Mesendoderm (in vitro differentiated cells): ENCODE measurements at regions not wholly inside any gene's neighbourhood (a gene's known extent, or its start where the extent isn't known, plus 50 kb on each side); places are given as distances from the start of the nearest gene placed in this dataset.

Experiments used
- DNase-seq: peaks from one replicate; pipeline ENCODE4 v3.0.0; 2013
- H2AK5ac ChIP-seq: 2 replicates; pipeline ENCODE4 v1.6.1; 2013; ENCODE audit warnings: low read length, inconsistent platforms
- H2BK120ac ChIP-seq: 2 replicates; pipeline ENCODE4 v1.6.1; 2013; ENCODE audit warnings: low read depth, mild to moderate bottlenecking, low read length, moderate library complexity, mixed read lengths
- H2BK15ac ChIP-seq: replicated peaks from 2 replicates; pipeline ENCODE4 v1.6.1; 2013; ENCODE audit warnings: low read depth, mild to moderate bottlenecking, moderate library complexity
- H2BK5ac ChIP-seq: 2 replicates; pipeline ENCODE4 v1.6.1; 2013; ENCODE audit warnings: low read length, inconsistent platforms
- H3K18ac ChIP-seq: 2 replicates; pipeline ENCODE4 v1.6.1; 2013; ENCODE audit warnings: mild to moderate bottlenecking, low read length, mixed read lengths
- H3K23ac ChIP-seq: one replicate; pipeline ENCODE4 v1.6.1; 2013; ENCODE audit warnings: low read length
- H3K27ac ChIP-seq: 2 replicates; pipeline ENCODE4 v1.5.1; 2013; ENCODE audit warnings: low read depth, mild to moderate bottlenecking, inconsistent platforms, low read length, moderate library complexity
- H3K27me3 ChIP-seq: 2 replicates; pipeline ENCODE4 v1.6.1; 2013; ENCODE audit warnings: low read length, control low read depth, mild to moderate bottlenecking, inconsistent platforms; ENCODE audit not compliant: insufficient read depth, poor library complexity
- H3K36me3 ChIP-seq: 2 replicates; pipeline ENCODE4 v1.6.1; 2013; ENCODE audit warnings: low read length, inconsistent platforms; ENCODE audit not compliant: control insufficient read depth, insufficient read depth
- H3K4ac ChIP-seq: one replicate; pipeline ENCODE4 v1.6.1; 2013; ENCODE audit warnings: low read depth, mild to moderate bottlenecking, low read length, moderate library complexity
- H3K4me1 ChIP-seq: 2 replicates; pipeline ENCODE4 v1.6.1; 2013; ENCODE audit warnings: low read depth, low read length, inconsistent platforms; ENCODE audit not compliant: control insufficient read depth
- H3K4me2 ChIP-seq: 2 replicates; pipeline ENCODE4 v1.6.1; 2013; ENCODE audit warnings: low read length
- H3K4me3 ChIP-seq: 2 replicates; pipeline ENCODE4 v1.5.1; 2013; ENCODE audit warnings: mild to moderate bottlenecking, low read length
- H3K56ac ChIP-seq: one replicate; pipeline ENCODE4 v1.6.1; 2013; ENCODE audit warnings: low read length
- H3K79me1 ChIP-seq: 2 replicates; pipeline ENCODE4 v1.6.1; 2013; ENCODE audit warnings: low read length, inconsistent platforms
- H3K79me2 ChIP-seq: 2 replicates; pipeline ENCODE4 v1.6.1; 2013; ENCODE audit warnings: mild to moderate bottlenecking, low read length; ENCODE audit not compliant: control insufficient read depth, insufficient read depth
- H3K9ac ChIP-seq: 2 replicates; pipeline ENCODE4 v1.6.1; 2013; ENCODE audit warnings: low read length, inconsistent platforms
- H4K5ac ChIP-seq: one replicate; pipeline ENCODE4 v1.6.1; 2013; ENCODE audit warnings: low read length
- H4K8ac ChIP-seq: one replicate; pipeline ENCODE4 v1.6.1; 2013; ENCODE audit warnings: low read depth, mild to moderate bottlenecking, control low read depth, low read length, moderate library complexity
- WGBS: extraction: QIAGEN DNeasy Blood & Tissue Kit; methylation state at CpG from one replicate; pipeline ENCODE4 v1.1.7; 2013; ENCODE audit warnings: low lambda C conversion rate, missing lambda C conversion rate; ENCODE audit not compliant: insufficient coverage; ENCODE audit errors: extremely low coverage; 5-methylcytosine and 5-hydroxymethylcytosine counted together

DNA sequence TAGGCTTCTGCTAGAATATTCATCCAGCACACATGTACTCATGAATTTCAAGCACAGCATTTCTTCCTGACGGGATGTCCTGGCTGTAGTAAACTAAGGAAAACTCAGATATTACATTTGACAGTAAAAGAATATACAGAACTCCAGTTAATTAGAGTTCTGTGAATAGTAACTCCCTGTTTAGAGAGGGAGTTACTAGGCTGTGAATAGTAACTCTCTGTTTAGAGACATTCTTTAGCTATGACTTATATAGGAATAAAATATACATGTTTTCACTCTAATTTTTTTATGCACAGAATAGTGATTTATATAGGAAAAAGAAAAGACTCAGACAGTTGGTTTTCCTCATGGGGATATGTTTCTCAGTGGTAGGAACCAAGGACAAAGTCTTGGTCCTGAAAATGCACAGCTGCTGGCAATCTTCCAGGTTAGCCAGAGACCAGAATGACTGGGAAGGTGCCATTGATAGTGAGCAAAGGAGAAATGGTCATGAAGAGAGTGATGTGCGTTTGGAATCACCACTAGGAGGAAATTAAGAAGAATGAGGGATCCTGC is 480.7 kb upstream of the THBS1 start:
- Histone ChIP-seq H2BK15ac (no peak overlapping the region), H3K4ac (no peak overlapping the region), H3K79me2 (no peaks in the 10 kb centered on the region), H3K79me1 (no peaks in the 10 kb centered on the region), H4K5ac (no peak overlapping the region), H4K8ac (no peak overlapping the region), H3K4me2 (no peak overlapping the region), H2BK5ac (no peak overlapping the region), H3K18ac (no peak overlapping the region), H3K36me3 (no peaks in the 10 kb centered on the region), H3K56ac (no peak overlapping the region), H2BK120ac (no peak overlapping the region), H3K27me3 (no peaks in the 10 kb centered on the region), H3K27ac (no peak overlapping the region), H3K9ac (no peak overlapping the region), H3K23ac (no peak overlapping the region), H3K4me3 (no peak overlapping the region), H3K4me1 (no peaks in the 10 kb centered on the region), H2AK5ac (no peak overlapping the region)
- no peak for DNase-seq
- WGBS: no CpG with 5 or more reads among the region's 2 CpGs

DNA sequence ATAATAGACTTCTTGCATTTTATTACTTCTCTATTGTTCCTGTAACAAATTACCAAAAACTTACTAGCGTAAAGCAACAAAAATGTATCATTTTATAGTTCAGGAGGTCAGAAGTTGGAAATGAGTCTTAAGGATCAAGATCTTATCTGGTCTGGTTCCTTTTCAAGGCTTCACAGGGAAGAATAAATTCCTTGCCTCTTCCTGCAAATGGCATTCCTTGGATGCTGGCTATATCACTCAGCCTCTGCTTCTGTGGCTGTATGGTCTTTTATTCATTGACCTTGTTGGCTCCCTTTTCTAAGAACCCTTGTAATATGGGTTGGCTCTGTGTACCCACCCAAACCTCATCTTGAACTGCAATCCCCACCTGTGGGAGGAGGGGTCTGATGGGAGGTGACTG is 478.4 kb upstream of the THBS1 start:
- Histone ChIP-seq H4K8ac (no peak overlapping the region), H3K36me3 (no peaks in the 10 kb centered on the region), H3K9ac (no peak overlapping the region), H3K79me2 (no peaks in the 10 kb centered on the region), H3K79me1 (no peaks in the 10 kb centered on the region), H3K18ac (no peak overlapping the region), H3K56ac (no peak overlapping the region), H4K5ac (no peak overlapping the region), H2BK15ac (no peak overlapping the region), H3K4me2 (no peak overlapping the region), H3K4me1 (no peaks in the 10 kb centered on the region), H3K27me3 (no peaks in the 10 kb centered on the region), H3K23ac (no peak overlapping the region), H2BK5ac (no peak overlapping the region), H2BK120ac (no peak overlapping the region), H3K27ac (no peak overlapping the region), H2AK5ac (no peak overlapping the region), H3K4me3 (no peak overlapping the region), H3K4ac (no peak overlapping the region)
- peak; percentile 60 for DNase-seq
- WGBS: no CpG with 5 or more reads among the region's 1 CpG

DNA sequence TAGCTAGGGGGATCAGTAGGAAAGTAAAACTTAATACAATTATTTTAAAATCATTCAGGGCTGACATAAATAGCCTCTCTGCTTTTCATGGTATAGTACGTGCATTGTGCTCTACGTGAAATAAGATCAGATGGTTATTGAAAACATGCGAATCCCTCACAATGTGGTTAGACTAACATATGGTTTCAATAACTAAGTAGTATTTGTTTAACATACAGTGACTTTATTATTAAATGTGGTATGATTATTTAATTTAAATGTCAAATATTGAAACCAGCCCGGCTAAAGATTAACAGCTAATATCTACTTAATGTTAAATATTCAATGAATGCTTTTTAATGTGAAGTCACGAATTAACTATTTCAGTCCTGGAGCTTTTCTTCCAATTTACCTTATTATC is 473.9 kb upstream of the THBS1 start:
- Histone ChIP-seq H3K4me1 (no peaks in the 10 kb centered on the region), H3K4me3 (no peak overlapping the region), H3K23ac (no peak overlapping the region), H4K5ac (no peak overlapping the region), H3K36me3 (no peaks in the 10 kb centered on the region), H2BK5ac (no peak overlapping the region), H3K4ac (no peak overlapping the region), H3K56ac (no peak overlapping the region), H3K18ac (no peak overlapping the region), H3K79me2 (no peaks in the 10 kb centered on the region), H3K79me1 (no peaks in the 10 kb centered on the region), H2BK120ac (no peak overlapping the region), H3K27me3 (no peaks in the 10 kb centered on the region), H2AK5ac (no peak overlapping the region), H3K27ac (no peak overlapping the region), H3K9ac (no peak overlapping the region), H3K4me2 (no peak overlapping the region), H4K8ac (no peak overlapping the region), H2BK15ac (no peak overlapping the region)
- DNase-seq: no peak
- WGBS: no CpG with 5 or more reads among the region's 5 CpGs

DNA sequence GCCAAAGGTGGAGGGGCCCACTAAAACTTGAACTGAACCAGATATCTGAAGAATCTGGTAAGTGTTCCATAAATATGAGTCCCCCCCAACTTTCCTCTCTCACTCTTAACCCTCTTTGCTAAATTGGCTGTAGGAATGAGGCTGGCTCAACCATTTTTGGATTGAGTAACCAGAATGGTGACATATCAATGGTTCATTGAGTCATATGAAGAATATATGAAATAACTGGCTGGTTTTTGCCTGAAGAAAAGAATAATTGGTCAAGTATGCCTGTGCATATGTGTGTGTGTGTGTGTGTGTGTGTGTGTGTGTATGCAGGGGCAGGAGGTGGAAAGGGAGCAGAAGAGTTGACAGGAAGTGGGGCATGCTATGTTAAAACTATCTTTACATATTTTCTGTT is 472.9 kb upstream of the THBS1 start:
- no peak overlapping the region for H3K4me2 ChIP-seq
- H2BK15ac ChIP-seq: no peak overlapping the region
- no peak overlapping the region for H3K18ac ChIP-seq

DNA sequence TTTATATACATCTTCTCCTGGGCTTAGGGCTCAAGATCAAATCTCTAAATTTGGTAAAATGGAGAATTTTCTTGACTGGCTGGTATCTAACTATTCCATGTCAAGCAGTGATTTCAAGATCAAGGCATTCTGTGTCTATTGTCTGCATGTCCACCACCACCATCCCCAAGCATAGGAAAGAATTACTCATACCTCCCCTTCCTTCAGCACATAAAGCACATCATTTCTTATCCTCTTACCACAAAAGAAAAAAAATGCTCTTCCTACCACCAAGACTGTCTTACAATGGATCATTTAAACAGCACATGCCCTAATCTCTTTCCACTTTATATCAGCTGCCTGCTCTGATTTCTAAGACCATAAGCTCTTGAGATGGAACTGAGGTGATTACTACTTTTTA is 470.5 kb upstream of the THBS1 start:
- Histone ChIP-seq H3K4me2 (no peak overlapping the region), H3K4me3 (no peak overlapping the region), H3K79me2 (no peaks in the 10 kb centered on the region), H2BK120ac (no peak overlapping the region), H3K4me1 (no peaks in the 10 kb centered on the region), H3K27ac (no peak overlapping the region), H2BK15ac (no peak overlapping the region), H3K36me3 (no peaks in the 10 kb centered on the region), H3K27me3 (no peaks in the 10 kb centered on the region), H3K56ac (no peak overlapping the region), H4K8ac (no peak overlapping the region), H3K23ac (no peak overlapping the region), H3K18ac (no peak overlapping the region), H3K9ac (no peak overlapping the region), H3K4ac (no peak overlapping the region), H4K5ac (no peak overlapping the region), H2BK5ac (no peak overlapping the region), H2AK5ac (no peak overlapping the region), H3K79me1 (no peaks in the 10 kb centered on the region)
- no peak for DNase-seq

More for the DNA sequence above, 472.9 kb upstream of the THBS1 start:
- Histone ChIP-seq H2BK120ac (no peak overlapping the region), H3K79me1 (no peaks in the 10 kb centered on the region), H3K79me2 (no peaks in the 10 kb centered on the region), H3K36me3 (no peaks in the 10 kb centered on the region), H3K27ac (no peak overlapping the region), H4K8ac (no peak overlapping the region), H4K5ac (no peak overlapping the region), H3K23ac (no peak overlapping the region), H3K56ac (no peak overlapping the region), H3K4ac (no peak overlapping the region), H3K4me3 (no peak overlapping the region), H3K9ac (no peak overlapping the region), H2BK5ac (no peak overlapping the region), H3K27me3 (no peaks in the 10 kb centered on the region), H2AK5ac (no peak overlapping the region), H3K4me1 (no peaks in the 10 kb centered on the region)
- no peak for DNase-seq

DNA sequence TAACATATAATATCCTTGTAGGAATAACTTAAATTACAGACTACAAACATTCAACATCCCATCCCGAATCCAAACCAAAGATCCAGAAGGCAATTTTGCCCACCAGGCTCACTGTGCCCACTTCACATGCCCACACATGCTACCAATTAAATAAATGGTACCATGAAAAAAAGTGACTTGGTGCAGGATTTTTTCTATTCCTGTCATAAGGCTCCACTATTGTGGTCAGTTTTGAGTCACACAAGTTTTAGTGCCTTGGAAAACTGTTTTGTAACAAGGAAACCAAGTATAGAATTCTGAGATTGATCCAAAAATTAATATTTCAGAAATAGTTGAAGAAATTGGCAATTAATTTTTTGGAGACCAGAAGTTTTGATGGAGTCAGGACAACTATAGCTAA is 470.1 kb upstream of the THBS1 start:
- H3K56ac ChIP-seq: no peak overlapping the region
- no peak overlapping the region for H3K4me3 ChIP-seq
- no peak overlapping the region for H4K5ac ChIP-seq
- no peak overlapping the region for H3K9ac ChIP-seq
- H3K4me1 ChIP-seq: no peaks in the 10 kb centered on the region
- no peak overlapping the region for H3K4ac ChIP-seq
- H3K36me3 ChIP-seq: no peaks in the 10 kb centered on the region
- H3K27me3 ChIP-seq: no peaks in the 10 kb centered on the region
- no peak overlapping the region for H2BK15ac ChIP-seq
- H3K23ac ChIP-seq: no peak overlapping the region
- no peak for DNase-seq
- no peak overlapping the region for H3K18ac ChIP-seq
- no peak overlapping the region for H2BK120ac ChIP-seq
- H3K79me1 ChIP-seq: no peaks in the 10 kb centered on the region
- no peak overlapping the region for H2BK5ac ChIP-seq
- no peak overlapping the region for H4K8ac ChIP-seq
- no CpG with 5 or more reads among the region's 1 CpG for WGBS
- no peak overlapping the region for H2AK5ac ChIP-seq
- no peaks in the 10 kb centered on the region for H3K79me2 ChIP-seq
- no peak overlapping the region for H3K4me2 ChIP-seq
- no peak overlapping the region for H3K27ac ChIP-seq
